Transverse colon (tissue), 4 donors: ENCODE measurements at regions not wholly inside any gene's neighbourhood (a gene's known extent, or its start where the extent isn't known, plus 50 kb on each side); places are given as distances from the start of the nearest gene placed in this dataset.

Experiments used
- CTCF ChIP-seq, 5 experiments: fragments of 200-600 bp in 3 of 5; fragments of 450-650 bp in 2 of 5; sonication (generic) in 3 of 5; IDR thresholded peaks; 1 replicate in 2 of 5; 2 replicates in 3 of 5; pipeline ENCODE4 v1.5.1; 2016 to 2017; ENCODE audit warnings: antibody characterized with exemption in 5 of 5, inconsistent platforms in 3 of 5, mild to moderate bottlenecking in 2 of 5, moderate library complexity in 1 of 5
- POLR2A ChIP-seq: fragments of 450-650 bp; IDR thresholded peaks from one replicate; pipeline ENCODE4 v1.6.1; 2016; ENCODE audit warnings: antibody characterized with exemption, mild to moderate bottlenecking, moderate library complexity
- POLR2AphosphoS5 ChIP-seq, 3 donors: sonication (generic); formaldehyde crosslinking; IDR thresholded peaks; one replicate each; pipeline ENCODE4 v1.6.1; 2016; ENCODE audit warnings: antibody characterized with exemption in 3 of 3

GRCh38 chr1:81563632-81564031 is 237.1 kb upstream of the ADGRL2 start:
- no peak for TF ChIP-seq CTCF (IDR thresholded peaks at IDR 0.05)
- no peak for TF ChIP-seq POLR2A
- no peak for TF ChIP-seq POLR2AphosphoS5 (IDR thresholded peaks at IDR 0.05)
